ENCODE measurements at regions not wholly inside any gene's neighbourhood (a gene's known extent, or its start where the extent isn't known, plus 50 kb on each side); places are given as distances from the start of the nearest gene placed in this dataset.

- no peak overlapping the region for H3K4me3 ChIP-seq (ENCODE audit: extremely low read depth, insufficient read depth, low read length, poor library complexity, severe bottlenecking)
- no peaks in the 10 kb centered on the region for H3K36me3 ChIP-seq (ENCODE audit: control insufficient read depth, insufficient read depth, low read length)
- no peak overlapping the region for H3K27ac ChIP-seq (ENCODE audit: low read depth, low read length, severe bottlenecking)
- WGBS, 2 experiments (ENCODE audit: insufficient coverage in 2 of 2), result 88% methylated on average over 1 of the region's 1 CpG; no CpG with 5 or more reads in 1 of the 2 experiments
- H3K9me3 ChIP-seq (ENCODE audit: control insufficient read depth, low read length), result no peaks in the 10 kb centered on the region
- H3K4me1 ChIP-seq (ENCODE audit: control insufficient read depth, insufficient read depth, low read length, poor library complexity, severe bottlenecking), result no peaks in the 10 kb centered on the region
These were observed 503.8 kb downstream of the NPHP4 start for GRCh38 chr1:5488448-5488847.

GRCh38 chr1:5485968-5486696, 506.1 kb downstream of the NPHP4 start:
- Histone ChIP-seq H3K4me3 (ENCODE audit: extremely low read depth, insufficient read depth, low read length, poor library complexity, severe bottlenecking) (no peak overlapping the region), H3K4me1 (ENCODE audit: control insufficient read depth, insufficient read depth, low read length, poor library complexity, severe bottlenecking) (no peaks in the 10 kb centered on the region), H3K36me3 (ENCODE audit: control insufficient read depth, insufficient read depth, low read length) (no peaks in the 10 kb centered on the region), H3K9me3 (ENCODE audit: control insufficient read depth, low read length) (no peaks in the 10 kb centered on the region), H3K27ac (ENCODE audit: low read depth, low read length, severe bottlenecking) (no peak overlapping the region)
- 76 to 78% methylated on average over 4 of the region's 7 CpGs for WGBS, 2 experiments (ENCODE audit: insufficient coverage in 2 of 2)

GRCh38 chr1:5485436-5485835, 506.8 kb downstream of the NPHP4 start:
- H3K4me3 ChIP-seq (ENCODE audit: extremely low read depth, insufficient read depth, low read length, poor library complexity, severe bottlenecking), result no peak overlapping the region
- H3K9me3 ChIP-seq (ENCODE audit: control insufficient read depth, low read length), result no peaks in the 10 kb centered on the region
- no peak overlapping the region for H3K27ac ChIP-seq (ENCODE audit: low read depth, low read length, severe bottlenecking)
- 87 to 88% methylated on average over 2 of the region's 2 CpGs for WGBS, 2 experiments (ENCODE audit: insufficient coverage in 2 of 2)
- H3K36me3 ChIP-seq (ENCODE audit: control insufficient read depth, insufficient read depth, low read length), result no peaks in the 10 kb centered on the region
- no peaks in the 10 kb centered on the region for H3K4me1 ChIP-seq (ENCODE audit: control insufficient read depth, insufficient read depth, low read length, poor library complexity, severe bottlenecking)

- Histone ChIP-seq H3K4me3 (ENCODE audit: extremely low read depth, insufficient read depth, low read length, poor library complexity, severe bottlenecking) (no peak overlapping the region), H3K4me1 (ENCODE audit: control insufficient read depth, insufficient read depth, low read length, poor library complexity, severe bottlenecking) (no peaks in the 10 kb centered on the region), H3K27ac (ENCODE audit: low read depth, low read length, severe bottlenecking) (no peak overlapping the region), H3K36me3 (ENCODE audit: control insufficient read depth, insufficient read depth, low read length) (no peaks in the 10 kb centered on the region), H3K9me3 (ENCODE audit: control insufficient read depth, low read length) (no peaks in the 10 kb centered on the region)
- WGBS, 2 experiments (ENCODE audit: insufficient coverage in 2 of 2), result 83 to 84% methylated on average over 14 of the region's 15 CpGs
These were observed 507.6 kb downstream of the NPHP4 start for GRCh38 chr1:5484451-5485165.

GRCh38 chr1:5481889-5482288, 510.3 kb downstream of the NPHP4 start:
- H3K4me3 ChIP-seq (ENCODE audit: extremely low read depth, insufficient read depth, low read length, poor library complexity, severe bottlenecking), result no peak overlapping the region
- H3K36me3 ChIP-seq (ENCODE audit: control insufficient read depth, insufficient read depth, low read length), result no peaks in the 10 kb centered on the region
- 28 to 29% methylated on average over 7 to 9 of the region's 10 CpGs for WGBS, 2 experiments (ENCODE audit: insufficient coverage in 2 of 2)
- no peaks in the 10 kb centered on the region for H3K9me3 ChIP-seq (ENCODE audit: control insufficient read depth, low read length)
- H3K27ac ChIP-seq (ENCODE audit: low read depth, low read length, severe bottlenecking), result no peak overlapping the region
- H3K4me1 ChIP-seq (ENCODE audit: control insufficient read depth, insufficient read depth, low read length, poor library complexity, severe bottlenecking), result no peaks in the 10 kb centered on the region

GRCh38 chr1:5480906-5481305, 511.3 kb downstream of the NPHP4 start:
- 82 to 89% methylated on average over 7 to 9 of the region's 10 CpGs for WGBS, 2 experiments (ENCODE audit: insufficient coverage in 2 of 2)
- no peaks in the 10 kb centered on the region for H3K9me3 ChIP-seq (ENCODE audit: control insufficient read depth, low read length)
- no peak overlapping the region for H3K27ac ChIP-seq (ENCODE audit: low read depth, low read length, severe bottlenecking)
- no peak overlapping the region for H3K4me3 ChIP-seq (ENCODE audit: extremely low read depth, insufficient read depth, low read length, poor library complexity, severe bottlenecking)
- no peaks in the 10 kb centered on the region for H3K4me1 ChIP-seq (ENCODE audit: control insufficient read depth, insufficient read depth, low read length, poor library complexity, severe bottlenecking)
- H3K36me3 ChIP-seq (ENCODE audit: control insufficient read depth, insufficient read depth, low read length), result no peaks in the 10 kb centered on the region

- WGBS, 2 experiments (ENCODE audit: insufficient coverage in 2 of 2), result 91 to 92% methylated on average over 25 to 27 of the region's 28 CpGs
- H3K4me1 ChIP-seq (ENCODE audit: control insufficient read depth, insufficient read depth, low read length, poor library complexity, severe bottlenecking), result no peaks in the 10 kb centered on the region
- no peaks in the 10 kb centered on the region for H3K9me3 ChIP-seq (ENCODE audit: control insufficient read depth, low read length)
- no peak overlapping the region for H3K27ac ChIP-seq (ENCODE audit: low read depth, low read length, severe bottlenecking)
- H3K36me3 ChIP-seq (ENCODE audit: control insufficient read depth, insufficient read depth, low read length), result no peaks in the 10 kb centered on the region
- no peak overlapping the region for H3K4me3 ChIP-seq (ENCODE audit: extremely low read depth, insufficient read depth, low read length, poor library complexity, severe bottlenecking)
These were observed 512.2 kb downstream of the NPHP4 start for GRCh38 chr1:5479876-5480646.

GRCh38 chr1:5478961-5479360, 513.3 kb downstream of the NPHP4 start:
- Histone ChIP-seq H3K9me3 (ENCODE audit: control insufficient read depth, low read length) (no peaks in the 10 kb centered on the region), H3K36me3 (ENCODE audit: control insufficient read depth, insufficient read depth, low read length) (no peaks in the 10 kb centered on the region), H3K4me3 (ENCODE audit: extremely low read depth, insufficient read depth, low read length, poor library complexity, severe bottlenecking) (no peak overlapping the region), H3K27ac (ENCODE audit: low read depth, low read length, severe bottlenecking) (no peak overlapping the region), H3K4me1 (ENCODE audit: control insufficient read depth, insufficient read depth, low read length, poor library complexity, severe bottlenecking) (no peaks in the 10 kb centered on the region)
- WGBS, 2 experiments (ENCODE audit: insufficient coverage in 2 of 2), result 88 to 90% methylated on average over 8 of the region's 9 CpGs

GRCh38 chr1:5478156-5478695, 514.0 kb downstream of the NPHP4 start:
- no peak overlapping the region for H3K27ac ChIP-seq (ENCODE audit: low read depth, low read length, severe bottlenecking)
- 84 to 96% methylated on average over 4 to 5 of the region's 6 CpGs for WGBS, 2 experiments (ENCODE audit: insufficient coverage in 2 of 2)
- no peak overlapping the region for H3K4me3 ChIP-seq (ENCODE audit: extremely low read depth, insufficient read depth, low read length, poor library complexity, severe bottlenecking)
- no peaks in the 10 kb centered on the region for H3K9me3 ChIP-seq (ENCODE audit: control insufficient read depth, low read length)
- H3K4me1 ChIP-seq (ENCODE audit: control insufficient read depth, insufficient read depth, low read length, poor library complexity, severe bottlenecking), result no peaks in the 10 kb centered on the region
- no peaks in the 10 kb centered on the region for H3K36me3 ChIP-seq (ENCODE audit: control insufficient read depth, insufficient read depth, low read length)

GRCh38 chr1:5477716-5478115, 514.5 kb downstream of the NPHP4 start:
- no peaks in the 10 kb centered on the region for H3K4me1 ChIP-seq (ENCODE audit: control insufficient read depth, insufficient read depth, low read length, poor library complexity, severe bottlenecking)
- H3K27ac ChIP-seq (ENCODE audit: low read depth, low read length, severe bottlenecking), result no peak overlapping the region
- no peaks in the 10 kb centered on the region for H3K36me3 ChIP-seq (ENCODE audit: control insufficient read depth, insufficient read depth, low read length)
- H3K4me3 ChIP-seq (ENCODE audit: extremely low read depth, insufficient read depth, low read length, poor library complexity, severe bottlenecking), result no peak overlapping the region
- WGBS, 2 experiments (ENCODE audit: insufficient coverage in 2 of 2), result 89% methylated on average over 6 of the region's 11 CpGs
- no peaks in the 10 kb centered on the region for H3K9me3 ChIP-seq (ENCODE audit: control insufficient read depth, low read length)

Measured in mesodermal cell (in vitro differentiated cells).